ENCODE measurements at regions not wholly inside any gene's neighbourhood (a gene's known extent, or its start where the extent isn't known, plus 50 kb on each side); places are given as distances from the start of the nearest gene placed in this dataset.

DNA sequence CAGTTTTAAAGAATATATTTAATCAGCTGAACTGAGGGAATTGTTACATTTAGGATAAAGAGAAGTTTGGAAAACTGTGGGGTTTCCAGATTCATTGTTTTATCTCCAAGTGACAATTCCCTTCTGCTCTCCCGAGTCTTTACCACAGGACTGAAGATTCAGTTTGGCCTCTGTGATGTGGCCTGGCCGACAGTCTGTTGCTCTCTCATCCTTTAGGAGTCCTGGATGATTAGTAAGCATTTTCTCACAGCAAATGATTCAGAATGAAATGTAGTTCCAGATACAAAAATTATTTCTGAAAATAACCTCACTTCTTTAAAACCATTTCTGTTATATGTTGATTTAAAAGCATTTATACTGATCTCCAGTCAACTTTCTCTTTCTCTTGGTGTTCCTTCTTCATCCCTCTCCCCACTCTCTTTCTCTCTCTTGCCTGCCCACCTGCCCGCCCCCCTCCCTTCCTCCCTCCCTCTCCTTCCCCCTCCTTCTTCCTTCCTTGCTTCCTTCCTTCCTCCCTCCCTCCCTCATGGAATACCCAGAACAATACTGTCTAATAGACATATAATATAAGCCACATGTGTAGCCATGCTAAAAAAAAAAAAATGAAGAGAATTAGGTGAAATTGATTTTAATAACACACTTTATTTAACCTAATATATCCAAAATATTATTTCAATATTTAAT lies 254.9 kb downstream of the PRL start:
- ChIA-PET POLR2A (interaction anchor here (0.6 to 0.7 kb wide), 2 partner anchors 63 to 326 kb away, joined by 4 read pairs; no protein-coding TSS in a partner anchor), CTCF (interaction anchor here (0.7 to 1.4 kb wide), 2 partner anchors 117 to 444 kb away, joined by 3 read pairs; no protein-coding TSS in a partner anchor)
- H3K4me3 ChIP-seq (ENCODE audit: low read depth, low read length), result no peak overlapping the region
- peak; percentile 41 for DNase-seq (ENCODE audit: low read depth, low spot score)
- TF ChIP-seq, protein P1, sequence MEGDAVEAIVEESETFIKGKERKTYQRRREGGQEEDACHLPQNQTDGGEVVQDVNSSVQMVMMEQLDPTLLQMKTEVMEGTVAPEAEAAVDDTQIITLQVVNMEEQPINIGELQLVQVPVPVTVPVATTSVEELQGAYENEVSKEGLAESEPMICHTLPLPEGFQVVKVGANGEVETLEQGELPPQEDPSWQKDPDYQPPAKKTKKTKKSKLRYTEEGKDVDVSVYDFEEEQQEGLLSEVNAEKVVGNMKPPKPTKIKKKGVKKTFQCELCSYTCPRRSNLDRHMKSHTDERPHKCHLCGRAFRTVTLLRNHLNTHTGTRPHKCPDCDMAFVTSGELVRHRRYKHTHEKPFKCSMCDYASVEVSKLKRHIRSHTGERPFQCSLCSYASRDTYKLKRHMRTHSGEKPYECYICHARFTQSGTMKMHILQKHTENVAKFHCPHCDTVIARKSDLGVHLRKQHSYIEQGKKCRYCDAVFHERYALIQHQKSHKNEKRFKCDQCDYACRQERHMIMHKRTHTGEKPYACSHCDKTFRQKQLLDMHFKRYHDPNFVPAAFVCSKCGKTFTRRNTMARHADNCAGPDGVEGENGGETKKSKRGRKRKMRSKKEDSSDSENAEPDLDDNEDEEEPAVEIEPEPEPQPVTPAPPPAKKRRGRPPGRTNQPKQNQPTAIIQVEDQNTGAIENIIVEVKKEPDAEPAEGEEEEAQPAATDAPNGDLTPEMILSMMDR (IDR thresholded peaks at IDR 0.05; ENCODE audit: insufficient read depth, low read length, missing control alignments), result no peak

DNA sequence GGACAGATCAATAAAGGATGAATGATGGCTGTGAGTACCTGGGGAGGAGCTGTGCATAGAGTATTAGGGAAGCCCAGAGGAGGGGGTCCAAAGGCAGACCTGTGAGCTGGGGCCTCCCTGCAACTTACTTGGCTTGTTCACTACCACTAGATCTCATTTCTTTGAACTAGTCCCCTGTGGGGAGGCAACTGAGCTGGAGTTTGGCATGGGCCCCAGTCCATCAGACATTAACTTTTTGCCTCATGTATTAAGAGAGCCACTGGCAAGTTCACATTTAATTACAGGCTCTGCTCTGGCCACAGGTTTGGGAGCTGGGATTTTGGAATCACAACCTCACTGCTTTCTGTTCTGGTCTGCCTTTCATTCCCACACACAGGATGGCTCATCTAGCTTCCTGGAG lies 254.1 kb downstream of the PRL start:
- no peak overlapping the region for H3K4me3 ChIP-seq (ENCODE audit: low read depth, low read length)
- POLR2A ChIA-PET, result interaction anchor here (0.6 to 0.7 kb wide), 2 partner anchors 62 to 327 kb away, joined by 4 read pairs; no protein-coding TSS in a partner anchor
- DNase-seq (ENCODE audit: low read depth, low spot score), result no peak
- TF ChIP-seq, protein P1 (IDR thresholded peaks at IDR 0.05; ENCODE audit: insufficient read depth, low read length, missing control alignments), result no peak
- CTCF ChIA-PET, result interaction anchor here (0.7 to 1.4 kb wide), 2 partner anchors 116 to 445 kb away, joined by 3 read pairs; no protein-coding TSS in a partner anchor

DNA sequence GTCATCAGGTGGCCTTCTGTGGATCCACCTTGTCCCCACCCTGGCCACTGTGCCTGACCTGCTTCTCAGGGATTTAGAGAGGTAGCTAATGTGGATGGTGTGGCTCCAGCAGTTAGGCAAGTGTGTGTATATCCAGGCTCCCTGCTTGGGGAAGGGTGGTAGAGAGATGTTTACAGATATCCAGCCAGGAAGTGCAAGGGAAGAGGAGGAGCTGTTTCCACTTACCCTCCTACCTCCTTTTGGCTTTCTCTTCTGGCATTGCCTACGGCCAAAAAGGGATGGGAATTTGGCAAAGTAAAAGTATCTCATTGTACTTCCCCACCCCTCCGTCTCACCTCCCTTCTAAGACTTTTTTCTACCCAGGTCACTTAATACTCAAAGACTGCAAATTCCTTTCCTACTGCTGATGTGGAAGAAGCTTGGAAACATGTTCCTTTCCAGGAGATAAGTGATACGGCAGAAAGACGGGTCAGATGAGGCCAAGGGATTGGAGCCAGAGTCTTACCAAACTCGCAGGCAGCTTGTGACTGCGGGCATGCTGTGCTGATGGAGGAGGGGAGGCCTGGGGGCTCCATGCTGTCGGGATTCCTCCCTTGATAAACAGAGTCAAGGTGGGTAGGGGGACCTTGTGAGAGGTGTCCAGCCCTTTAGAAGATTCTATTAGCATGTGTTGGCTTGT lies 253.4 kb downstream of the PRL start:
- TF ChIP-seq, protein P1 (IDR thresholded peaks at IDR 0.05; ENCODE audit: insufficient read depth, low read length, missing control alignments), result no peak
- ChIA-PET POLR2A (no interaction called here), CTCF (interaction anchor here (1.0 to 1.4 kb wide), 2 partner anchors 422 to 446 kb away, joined by 3 read pairs; no protein-coding TSS in a partner anchor)
- no peak for DNase-seq (ENCODE audit: low read depth, low spot score)
- no peak overlapping the region for H3K4me3 ChIP-seq (ENCODE audit: low read depth, low read length)

DNA sequence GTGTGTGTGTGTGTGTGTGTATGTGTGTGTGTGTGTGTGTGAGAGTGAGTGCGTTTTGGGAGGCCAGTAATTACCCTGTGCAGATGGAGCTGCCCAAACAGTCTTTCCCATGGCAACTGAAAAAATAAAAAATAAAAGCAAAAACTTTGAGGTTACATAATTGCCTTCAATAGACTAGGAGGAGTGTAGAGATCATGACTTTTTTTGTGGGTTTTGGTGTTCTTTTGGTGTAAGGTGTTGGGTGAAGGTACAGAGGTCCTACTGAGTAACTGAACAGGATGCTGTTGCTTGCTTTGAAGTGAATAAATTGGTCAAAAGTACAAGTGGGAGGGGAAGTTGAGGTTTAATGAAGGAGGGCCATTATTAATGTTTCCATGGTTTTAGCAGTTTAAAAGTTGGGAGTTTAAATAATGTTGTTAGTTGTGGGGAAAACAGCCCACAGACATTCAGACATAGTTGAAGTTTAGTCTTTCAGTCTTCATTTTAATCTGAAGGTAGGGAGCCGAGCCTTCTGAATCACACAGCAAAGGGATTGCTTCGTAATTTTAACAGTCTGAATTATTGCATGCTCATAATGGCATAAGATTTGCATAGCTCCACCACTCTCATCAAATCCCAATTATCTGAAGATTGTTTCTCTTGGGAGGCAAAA lies 251.4 kb downstream of the PRL start:
- POLR2A ChIA-PET, result no interaction called here
- no peak overlapping the region for H3K4me3 ChIP-seq (ENCODE audit: low read depth, low read length)
- CTCF ChIA-PET, result interaction anchor here (0.6 kb wide), 2 partner anchors 689 to 1662 kb away, joined by 3 to 4 read pairs; no protein-coding TSS in a partner anchor
- DNase-seq (ENCODE audit: low read depth, low spot score), result no peak
- TF ChIP-seq, protein P1 (IDR thresholded peaks at IDR 0.05; ENCODE audit: insufficient read depth, low read length, missing control alignments), result no peak

DNA sequence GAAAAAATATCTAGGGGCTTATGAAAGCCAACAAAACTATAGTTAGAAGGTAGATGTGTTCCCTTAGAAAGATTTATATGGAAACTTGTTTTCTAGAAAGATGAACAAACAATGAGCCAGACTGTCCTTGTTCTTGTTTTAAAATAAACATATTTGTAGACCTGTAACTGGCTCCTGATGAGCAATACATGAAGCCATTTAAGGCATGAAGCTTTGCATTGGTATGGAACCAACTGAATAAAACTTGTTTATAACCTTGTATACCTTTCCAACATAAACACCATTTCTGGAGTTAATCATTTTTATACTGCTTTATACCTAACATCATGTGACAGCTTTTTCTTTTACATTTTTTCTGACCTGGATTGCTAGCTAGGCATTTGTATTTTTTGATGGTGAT lies 247.8 kb downstream of the PRL start:
- TF ChIP-seq, protein P1 (IDR thresholded peaks at IDR 0.05; ENCODE audit: insufficient read depth, low read length, missing control alignments), result no peak
- ChIA-PET CTCF (interaction anchor here (0.7 kb wide), 1 partner anchor 784 kb away, joined by 3 read pairs; no protein-coding TSS in a partner anchor), POLR2A (no interaction called here)
- H3K4me3 ChIP-seq (ENCODE audit: low read depth, low read length), result no peak overlapping the region
- no peak for DNase-seq (ENCODE audit: low read depth, low spot score)

All from AG04449 (cell line).